Activated T-cell treated with anti-CD3 and anti-CD28 coated beads, Interleukin-2, amount 50 U/mL, for 24 hours (primary cell): ENCODE measurements at regions not wholly inside any gene's neighbourhood (a gene's known extent, or its start where the extent isn't known, plus 50 kb on each side); places are given as distances from the start of the nearest gene placed in this dataset.

Experiments
- DNase-seq: peaks from one replicate; pipeline ENCODE4 v3.0.0-alpha.2; 2020
- H3K27ac Mint-ChIP-seq: 2 replicates; pipeline ENCODE4 v1.8.0; 2020; ENCODE audit warnings: mild to moderate bottlenecking, mixed read lengths
- H3K27me3 Mint-ChIP-seq: 2 replicates; pipeline ENCODE4 v1.8.0; 2020; ENCODE audit warnings: mixed read lengths
- H3K36me3 Mint-ChIP-seq: 2 replicates; pipeline ENCODE4 v1.8.0; 2020; ENCODE audit warnings: low read depth, mixed read lengths
- H3K4me1 Mint-ChIP-seq: 2 replicates; pipeline ENCODE4 v1.8.0; 2020; ENCODE audit warnings: low read depth, mixed read lengths
- H3K4me3 Mint-ChIP-seq: 2 replicates; pipeline ENCODE4 v1.8.0; 2020; ENCODE audit warnings: mild to moderate bottlenecking, moderate library complexity, mixed read lengths
- H3K9me3 Mint-ChIP-seq: 2 replicates; pipeline ENCODE4 v1.8.0; 2020; ENCODE audit warnings: mixed read lengths

GRCh38 chr2:136479696-136480095, 285.6 kb upstream of the THSD7B start:
- Mint-ChIP-seq H3K27ac (no peak overlapping the region), H3K27me3 (peaks cover 1% of the 10 kb centered on the region), H3K4me1 (no peaks in the 10 kb centered on the region), H3K9me3 (peaks cover 19% of the 10 kb centered on the region), H3K36me3 (no peaks in the 10 kb centered on the region), H3K4me3 (no peak overlapping the region)
- no peak for DNase-seq

GRCh38 chr2:136468799-136469369, 296.5 kb upstream of the THSD7B start:
- Mint-ChIP-seq H3K27ac (no peak overlapping the region), H3K27me3 (peaks cover 43% of the 10 kb centered on the region), H3K4me1 (no peaks in the 10 kb centered on the region), H3K4me3 (no peak overlapping the region), H3K9me3 (peaks cover 4% of the 10 kb centered on the region), H3K36me3 (no peaks in the 10 kb centered on the region)
- no peak for DNase-seq

- H3K4me1 Mint-ChIP-seq, result no peaks in the 10 kb centered on the region
- no peak overlapping the region for H3K4me3 Mint-ChIP-seq
- no peak overlapping the region for H3K27ac Mint-ChIP-seq
- no peaks in the 10 kb centered on the region for H3K9me3 Mint-ChIP-seq
- DNase-seq, result no peak
- peaks cover 37% of the 10 kb centered on the region for H3K27me3 Mint-ChIP-seq
- H3K36me3 Mint-ChIP-seq, result no peaks in the 10 kb centered on the region
Measured at GRCh38 chr2:136452528-136452927, 312.8 kb upstream of the THSD7B start.

DNA sequence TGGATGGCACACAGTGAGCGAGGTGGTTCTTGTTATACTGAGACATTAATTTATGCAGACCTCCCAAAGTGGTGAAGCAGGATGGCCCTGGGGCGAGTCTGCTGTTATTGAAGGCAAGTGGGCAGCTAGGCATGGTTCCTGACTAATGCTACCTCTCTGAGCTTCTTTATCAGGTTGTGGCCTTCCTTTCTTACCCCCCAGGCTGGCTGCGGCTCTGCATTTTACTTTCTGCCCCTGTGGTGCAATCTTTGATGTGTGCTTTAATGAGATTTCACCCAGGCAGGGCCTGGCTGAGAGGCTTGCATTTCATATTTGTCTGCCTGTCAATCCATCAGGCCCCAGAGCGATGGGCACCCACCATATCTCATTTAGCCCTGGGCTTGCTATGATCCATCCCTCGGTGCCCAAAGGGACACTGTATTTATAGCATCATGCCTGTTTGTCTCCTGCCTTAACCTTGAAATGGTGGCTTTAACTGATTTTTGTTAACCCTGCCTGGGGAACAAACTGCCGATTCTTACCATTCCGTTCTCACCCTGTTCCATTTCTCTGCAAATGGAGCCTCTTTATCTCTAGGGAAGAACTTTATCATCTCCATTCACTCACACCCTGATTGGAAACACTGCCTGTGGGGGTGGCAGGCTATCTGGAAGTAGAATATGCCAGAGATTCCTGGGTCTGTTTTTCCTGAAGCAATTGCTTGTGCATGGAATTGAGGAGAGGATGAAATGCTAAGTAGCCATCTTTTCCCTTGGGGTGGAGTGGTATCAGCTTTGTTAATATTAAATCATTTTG, 316.2 kb upstream of the THSD7B start:
- Mint-ChIP-seq H3K36me3 (no peaks in the 10 kb centered on the region), H3K4me1 (no peaks in the 10 kb centered on the region), H3K27me3 (peaks cover 28% of the 10 kb centered on the region), H3K4me3 (no peak overlapping the region), H3K9me3 (no peaks in the 10 kb centered on the region), H3K27ac (no peak overlapping the region)
- no peak for DNase-seq

DNA sequence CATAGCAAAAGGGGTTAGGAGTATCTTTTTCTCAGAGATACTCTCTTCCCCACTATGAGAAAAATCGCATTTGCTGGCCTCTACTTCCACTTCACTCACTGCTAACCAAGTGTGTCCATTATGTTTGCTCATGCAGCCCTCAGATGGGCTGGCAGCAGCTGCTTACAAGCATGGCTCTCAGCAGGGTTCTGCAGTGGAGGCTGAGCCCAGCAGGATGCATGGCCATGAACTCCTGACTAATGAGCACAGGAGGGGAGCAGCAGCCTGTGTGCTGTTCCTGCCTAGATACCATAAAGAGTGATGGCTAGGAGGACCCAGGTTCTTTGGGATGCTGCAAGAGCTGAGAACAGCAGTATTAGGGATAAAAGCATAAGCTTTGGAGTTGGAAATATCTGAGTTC, 316.9 kb upstream of the THSD7B start:
- H3K36me3 Mint-ChIP-seq, result no peaks in the 10 kb centered on the region
- H3K27ac Mint-ChIP-seq, result no peak overlapping the region
- no peak for DNase-seq
- H3K4me1 Mint-ChIP-seq, result no peaks in the 10 kb centered on the region
- peaks cover 25% of the 10 kb centered on the region for H3K27me3 Mint-ChIP-seq
- no peak overlapping the region for H3K4me3 Mint-ChIP-seq
- H3K9me3 Mint-ChIP-seq, result no peaks in the 10 kb centered on the region

DNA sequence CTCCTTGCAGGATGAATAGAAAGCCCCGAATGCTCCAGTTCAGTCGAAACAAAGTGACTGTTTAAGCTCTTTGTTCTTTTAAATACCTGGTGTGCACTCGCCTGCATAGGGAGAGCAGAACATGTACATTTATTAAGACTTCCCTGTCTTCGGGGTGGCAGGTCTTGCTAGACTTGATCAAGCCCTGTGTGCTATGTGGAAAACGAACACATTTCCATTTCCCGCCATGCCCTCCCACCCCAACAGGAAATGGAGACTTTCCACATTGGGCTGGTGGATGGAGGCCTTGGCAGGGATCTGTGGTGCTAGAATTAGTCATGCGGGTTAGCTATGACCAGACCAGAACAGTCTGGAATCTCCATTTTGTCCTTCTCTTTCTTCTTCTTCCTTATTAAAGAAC, 321.0 kb upstream of the THSD7B start:
- H3K9me3 Mint-ChIP-seq, result no peaks in the 10 kb centered on the region
- H3K4me1 Mint-ChIP-seq, result no peaks in the 10 kb centered on the region
- peaks cover 21% of the 10 kb centered on the region for H3K27me3 Mint-ChIP-seq
- no peak overlapping the region for H3K27ac Mint-ChIP-seq
- H3K36me3 Mint-ChIP-seq, result no peaks in the 10 kb centered on the region
- H3K4me3 Mint-ChIP-seq, result no peak overlapping the region
- DNase-seq, result no peak

- Mint-ChIP-seq H3K27ac (no peak overlapping the region), H3K4me1 (no peaks in the 10 kb centered on the region), H3K27me3 (peaks cover 19% of the 10 kb centered on the region), H3K36me3 (no peaks in the 10 kb centered on the region), H3K4me3 (no peak overlapping the region), H3K9me3 (no peaks in the 10 kb centered on the region)
- DNase-seq, result no peak
Measured at GRCh38 chr2:136443661-136444060, 321.7 kb upstream of the THSD7B start.

- H3K36me3 Mint-ChIP-seq, result no peaks in the 10 kb centered on the region
- H3K9me3 Mint-ChIP-seq, result no peaks in the 10 kb centered on the region
- no peaks in the 10 kb centered on the region for H3K4me1 Mint-ChIP-seq
- peaks cover 12% of the 10 kb centered on the region for H3K27me3 Mint-ChIP-seq
- no peak for DNase-seq
- H3K4me3 Mint-ChIP-seq, result no peak overlapping the region
- no peak overlapping the region for H3K27ac Mint-ChIP-seq
Measured at GRCh38 chr2:136441979-136442714, 323.2 kb upstream of the THSD7B start.

- Mint-ChIP-seq H3K27ac (no peak overlapping the region), H3K27me3 (peaks cover 11% of the 10 kb centered on the region), H3K9me3 (no peaks in the 10 kb centered on the region), H3K4me1 (no peaks in the 10 kb centered on the region), H3K36me3 (no peaks in the 10 kb centered on the region), H3K4me3 (no peak overlapping the region)
- no peak for DNase-seq
Measured at GRCh38 chr2:136439064-136439676, 321.2 kb upstream of the CXCR4 start.

GRCh38 chr2:136437461-136437860, 319.5 kb upstream of the CXCR4 start:
- Mint-ChIP-seq H3K36me3 (no peaks in the 10 kb centered on the region), H3K4me3 (no peak overlapping the region), H3K9me3 (no peaks in the 10 kb centered on the region), H3K4me1 (no peaks in the 10 kb centered on the region), H3K27ac (no peak overlapping the region), H3K27me3 (peaks cover 7% of the 10 kb centered on the region)
- no peak for DNase-seq

DNA sequence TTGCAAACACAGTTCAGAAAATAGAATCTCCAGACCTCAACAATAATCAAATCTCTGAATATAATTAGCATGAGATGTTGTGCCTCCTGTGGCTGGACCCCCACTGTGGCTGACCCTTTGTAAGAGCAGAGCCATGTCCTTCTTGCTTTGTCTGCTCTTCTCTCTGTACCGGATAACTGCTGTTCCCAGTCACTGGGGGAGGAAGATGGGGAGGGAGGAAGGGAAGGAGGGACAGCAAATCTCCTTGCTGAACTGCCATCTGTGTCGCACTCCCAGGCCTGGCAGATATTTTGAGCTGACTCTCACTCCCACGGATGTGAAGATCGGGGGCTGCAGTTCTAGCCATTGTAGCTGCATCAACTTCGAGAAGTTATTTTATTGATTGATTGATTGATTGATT, 319.0 kb upstream of the CXCR4 start:
- H3K27me3 Mint-ChIP-seq, result peaks cover 10% of the 10 kb centered on the region
- DNase-seq, result no peak
- H3K4me3 Mint-ChIP-seq, result no peak overlapping the region
- no peak overlapping the region for H3K27ac Mint-ChIP-seq
- no peaks in the 10 kb centered on the region for H3K4me1 Mint-ChIP-seq
- H3K36me3 Mint-ChIP-seq, result no peaks in the 10 kb centered on the region
- H3K9me3 Mint-ChIP-seq, result no peaks in the 10 kb centered on the region

- Mint-ChIP-seq H3K27ac (no peak overlapping the region), H3K9me3 (no peaks in the 10 kb centered on the region), H3K4me3 (no peak overlapping the region), H3K27me3 (peaks cover 7% of the 10 kb centered on the region), H3K36me3 (no peaks in the 10 kb centered on the region), H3K4me1 (no peaks in the 10 kb centered on the region)
- DNase-seq, result no peak
Measured at GRCh38 chr2:136434251-136434715, 316.3 kb upstream of the CXCR4 start.

- no peaks in the 10 kb centered on the region for H3K4me1 Mint-ChIP-seq
- H3K27me3 Mint-ChIP-seq, result peaks cover 8% of the 10 kb centered on the region
- H3K4me3 Mint-ChIP-seq, result no peak overlapping the region
- no peaks in the 10 kb centered on the region for H3K36me3 Mint-ChIP-seq
- no peaks in the 10 kb centered on the region for H3K9me3 Mint-ChIP-seq
- no peak overlapping the region for H3K27ac Mint-ChIP-seq
- no peak for DNase-seq
Measured at GRCh38 chr2:136433261-136433660, 315.3 kb upstream of the CXCR4 start.

DNA sequence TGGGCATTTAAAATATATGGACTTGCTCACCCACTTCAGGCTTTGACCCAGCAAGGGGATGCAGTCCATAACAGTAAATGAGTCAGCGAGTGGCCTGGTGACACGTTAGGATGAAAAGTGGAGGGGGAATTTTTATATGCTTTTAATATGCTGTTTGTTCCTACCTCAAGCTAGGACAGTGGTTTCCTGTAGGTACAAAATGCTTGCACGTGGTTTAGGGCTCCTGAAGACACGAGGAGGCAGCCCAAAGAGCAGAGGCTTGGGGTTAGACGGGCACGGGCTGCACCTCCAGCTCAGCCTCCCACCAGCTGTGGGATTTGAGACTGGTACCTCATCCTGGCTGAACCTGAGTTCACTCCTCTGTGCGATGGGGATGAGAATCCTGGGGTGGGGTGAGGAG, 306.2 kb upstream of the CXCR4 start:
- H3K27ac Mint-ChIP-seq, result no peak overlapping the region
- DNase-seq, result peak; percentile 40
- peak overlapping the region; percentile 79 for H3K4me3 Mint-ChIP-seq
- H3K36me3 Mint-ChIP-seq, result peaks cover 1% of the 10 kb centered on the region
- H3K9me3 Mint-ChIP-seq, result no peaks in the 10 kb centered on the region
- peaks cover 18% of the 10 kb centered on the region for H3K4me1 Mint-ChIP-seq
- peaks cover 42% of the 10 kb centered on the region for H3K27me3 Mint-ChIP-seq
